ENCODE measurements at regions not wholly inside any gene's neighbourhood (a gene's known extent, or its start where the extent isn't known, plus 50 kb on each side); places are given as distances from the start of the nearest gene placed in this dataset.

- TF ChIP-seq, protein P1, sequence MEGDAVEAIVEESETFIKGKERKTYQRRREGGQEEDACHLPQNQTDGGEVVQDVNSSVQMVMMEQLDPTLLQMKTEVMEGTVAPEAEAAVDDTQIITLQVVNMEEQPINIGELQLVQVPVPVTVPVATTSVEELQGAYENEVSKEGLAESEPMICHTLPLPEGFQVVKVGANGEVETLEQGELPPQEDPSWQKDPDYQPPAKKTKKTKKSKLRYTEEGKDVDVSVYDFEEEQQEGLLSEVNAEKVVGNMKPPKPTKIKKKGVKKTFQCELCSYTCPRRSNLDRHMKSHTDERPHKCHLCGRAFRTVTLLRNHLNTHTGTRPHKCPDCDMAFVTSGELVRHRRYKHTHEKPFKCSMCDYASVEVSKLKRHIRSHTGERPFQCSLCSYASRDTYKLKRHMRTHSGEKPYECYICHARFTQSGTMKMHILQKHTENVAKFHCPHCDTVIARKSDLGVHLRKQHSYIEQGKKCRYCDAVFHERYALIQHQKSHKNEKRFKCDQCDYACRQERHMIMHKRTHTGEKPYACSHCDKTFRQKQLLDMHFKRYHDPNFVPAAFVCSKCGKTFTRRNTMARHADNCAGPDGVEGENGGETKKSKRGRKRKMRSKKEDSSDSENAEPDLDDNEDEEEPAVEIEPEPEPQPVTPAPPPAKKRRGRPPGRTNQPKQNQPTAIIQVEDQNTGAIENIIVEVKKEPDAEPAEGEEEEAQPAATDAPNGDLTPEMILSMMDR (IDR thresholded peaks at IDR 0.05) = no peak
Observed at GRCh38 chr13:73231471-73231870, 172.7 kb downstream of the KLF5 start.

- TF ChIP-seq, protein P1 (IDR thresholded peaks at IDR 0.05) = no peak
Observed at GRCh38 chr13:73230716-73231115, 171.9 kb downstream of the KLF5 start.

GRCh38 chr13:73228546-73228945 lies 169.7 kb downstream of the KLF5 start:
- TF ChIP-seq, protein P1 (IDR thresholded peaks at IDR 0.05) = no peak

- TF ChIP-seq, protein P1 (IDR thresholded peaks at IDR 0.05) = no peak
Observed at GRCh38 chr13:73225990-73226389, 167.2 kb downstream of the KLF5 start.

- TF ChIP-seq, protein P1 (IDR thresholded peaks at IDR 0.05) = no peak
Observed at GRCh38 chr13:73224703-73225102, 165.9 kb downstream of the KLF5 start.

GRCh38 chr13:73223372-73223781 lies 164.6 kb downstream of the KLF5 start:
- TF ChIP-seq, protein P1 (IDR thresholded peaks at IDR 0.05) = no peak

GRCh38 chr13:73222627-73223305 lies 164.0 kb downstream of the KLF5 start:
- TF ChIP-seq, protein P1 (IDR thresholded peaks at IDR 0.05) = no peak

Data from LNCAP (cell line).